Common myeloid progenitor, CD34-positive (primary cell): ENCODE measurements at regions not wholly inside any gene's neighbourhood (a gene's known extent, or its start where the extent isn't known, plus 50 kb on each side); places are given as distances from the start of the nearest gene placed in this dataset.
"Not testable (repeated sequence)": the region's sequence is repeated elsewhere in the genome, so short reads cannot be mapped to it uniquely, and the experiment has no call there.

Experiments
- CTCF ChIA-PET: fragments of 350-600 bp; sonication (Branson Sonifier 250); formaldehyde crosslinking; loops from one replicate; lab custom pipeline; 2021; ENCODE audit warnings: antibody characterized with exemption; lab: Charles Lee
- POLR2A ChIA-PET: fragments of 350-600 bp; sonication (Branson Sonifier 250); formaldehyde crosslinking; loops from one replicate; lab custom pipeline; 2021; ENCODE audit warnings: antibody characterized with exemption; lab: Charles Lee
- DNase-seq, 3 donors: peaks; one replicate each; pipeline versions ENCODE4 v3.0.0 to v3.0.0-alpha.2; 2013
- H3K27ac ChIP-seq, 2 experiments: 1 replicate in 1 of 2; 2 replicates in 1 of 2; pipeline ENCODE4 v1.7.0; 2013; ENCODE audit warnings: inconsistent platforms in 2 of 2, low read length in 2 of 2, mild to moderate bottlenecking in 2 of 2, low read depth in 1 of 2, moderate library complexity in 1 of 2; ENCODE audit not compliant: severe bottlenecking in 2 of 2, insufficient read depth in 1 of 2, poor library complexity in 1 of 2
- H3K27me3 ChIP-seq, 5 experiments: replicated peaks in 2 of 5; 1 replicate in 3 of 5; 2 replicates in 2 of 5; pipeline versions ENCODE4 v1.6.1 to v1.7.0; 2013; ENCODE audit warnings: low read length in 4 of 5, mild to moderate bottlenecking in 2 of 5, moderate library complexity in 2 of 5, inconsistent platforms in 1 of 5; ENCODE audit not compliant: insufficient read depth in 5 of 5, control insufficient read depth in 4 of 5
- H3K36me3 ChIP-seq, 4 experiments: 1 replicate in 2 of 4; 2 replicates in 2 of 4; pipeline versions ENCODE4 v1.6.1 to v1.7.0; 2013; ENCODE audit warnings: low read length in 3 of 4, control low read depth in 1 of 4, mild to moderate bottlenecking in 1 of 4; ENCODE audit not compliant: control insufficient read depth in 4 of 4, insufficient read depth in 4 of 4
- H3K4me1 ChIP-seq, 4 experiments: 1 replicate in 3 of 4; 2 replicates in 1 of 4; pipeline versions ENCODE4 v1.6.1 to v1.7.1; 2013; ENCODE audit warnings: low read length in 3 of 4, mild to moderate bottlenecking in 3 of 4, control low read depth in 1 of 4, inconsistent platforms in 1 of 4, moderate library complexity in 1 of 4; ENCODE audit not compliant: control insufficient read depth in 4 of 4, insufficient read depth in 4 of 4; ENCODE audit errors: control extremely low read depth in 1 of 4
- H3K4me3 ChIP-seq, 7 experiments: 1 replicate in 4 of 7; 2 replicates in 3 of 7; pipeline versions ENCODE4 v1.5.1 to v1.7.0; 2013; ENCODE audit warnings: mild to moderate bottlenecking in 7 of 7, low read length in 6 of 7, moderate library complexity in 6 of 7, inconsistent platforms in 2 of 7, low read depth in 2 of 7, control low read depth in 1 of 7; ENCODE audit not compliant: insufficient read depth in 4 of 7, control insufficient read depth in 1 of 7; ENCODE audit errors: extremely low read depth in 1 of 7
- H3K9me3 ChIP-seq, 5 experiments: 1 replicate in 4 of 5; 2 replicates in 1 of 5; pipeline versions ENCODE4 v1.6.1 to v1.7.1; 2013; ENCODE audit warnings: low read length in 4 of 5, mild to moderate bottlenecking in 2 of 5, inconsistent platforms in 1 of 5, low read depth in 1 of 5, moderate library complexity in 1 of 5; ENCODE audit not compliant: control insufficient read depth in 4 of 5, insufficient read depth in 2 of 5; ENCODE audit errors: control extremely low read depth in 1 of 5
- WGBS: methylation state at CpG from one replicate; pipeline ENCODE4 v1.1.5; 2013; ENCODE audit not compliant: insufficient coverage; 5-methylcytosine and 5-hydroxymethylcytosine counted together

GRCh38 chr16:87150681-87151280, 166.4 kb downstream of the C16orf95 start:
- no peak overlapping the region for H3K4me3 ChIP-seq
- H3K9me3 ChIP-seq = peaks cover 0 to 9% (median 2%) of the 10 kb centered on the region in 5 experiments
- peaks cover 0 to 3% (median 0%) of the 10 kb centered on the region in 5 experiments for H3K27me3 ChIP-seq
- CTCF ChIA-PET = no interaction called here
- POLR2A ChIA-PET = no interaction called here
- H3K36me3 ChIP-seq = no peaks in the 10 kb centered on the region
- WGBS = 100% methylated on average over 1 of the region's 4 CpGs
- DNase-seq = no peak
- no peak overlapping the region for H3K27ac ChIP-seq
- H3K4me1 ChIP-seq = no peaks in the 10 kb centered on the region

DNA sequence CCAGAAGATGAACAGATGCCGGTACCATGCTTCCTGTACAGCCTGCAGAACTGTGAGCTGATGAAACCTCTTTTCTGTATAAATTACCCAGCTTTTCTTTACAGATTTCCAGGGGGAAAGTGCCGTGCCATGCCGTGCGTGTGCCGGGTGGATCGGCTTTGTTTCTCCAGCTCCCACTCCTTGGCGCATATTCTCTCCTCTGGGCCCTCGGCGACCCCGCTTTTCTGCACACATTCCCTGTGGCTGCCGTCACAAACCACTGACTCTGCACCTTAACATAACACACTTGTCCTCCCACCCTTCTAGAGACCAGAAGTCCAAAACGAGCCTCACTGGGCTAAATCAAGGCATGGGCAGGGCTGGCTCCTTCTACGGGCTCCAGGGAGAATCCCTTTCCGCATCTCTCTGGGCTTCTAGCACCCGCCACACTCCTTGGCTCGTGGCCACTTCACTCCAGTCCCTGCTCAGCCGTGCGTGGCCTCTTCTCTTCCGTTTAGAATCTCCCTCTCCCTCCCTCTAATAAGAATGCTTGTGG, 164.9 kb downstream of the C16orf95 start:
- ChIA-PET POLR2A (no interaction called here), CTCF (no interaction called here)
- H3K9me3 ChIP-seq = peaks cover 0 to 8% (median 2%) of the 10 kb centered on the region in 5 experiments
- no peak overlapping the region for H3K4me3 ChIP-seq
- DNase-seq = no peak
- H3K4me1 ChIP-seq = no peaks in the 10 kb centered on the region
- peaks cover 0 to 3% (median 0%) of the 10 kb centered on the region in 5 experiments for H3K27me3 ChIP-seq
- no peak overlapping the region for H3K27ac ChIP-seq
- no peaks in the 10 kb centered on the region for H3K36me3 ChIP-seq
- WGBS = 95% methylated on average over 13 of the region's 19 CpGs

GRCh38 chr16:87153326-87153725, 163.9 kb downstream of the C16orf95 start:
- WGBS = 92% methylated on average over 8 of the region's 8 CpGs
- CTCF ChIA-PET = no interaction called here

GRCh38 chr16:87155315-87155714, 161.9 kb downstream of the C16orf95 start:
- H3K4me3 ChIP-seq, POLR2A ChIA-PET, H3K4me1 ChIP-seq, H3K36me3 ChIP-seq, H3K27me3 ChIP-seq, H3K27ac ChIP-seq, DNase-seq, H3K9me3 ChIP-seq: not testable (repeated sequence)
- CTCF ChIA-PET = interaction anchor here (1.1 kb wide), 1 partner anchor 9 kb away, joined by 3 read pairs; no protein-coding TSS in a partner anchor
- 100% methylated on average over 2 of the region's 4 CpGs for WGBS

More at GRCh38 chr16:87153326-87153725, 163.9 kb downstream of the C16orf95 start:
- no peak overlapping the region for H3K4me3 ChIP-seq
- no peaks in the 10 kb centered on the region for H3K36me3 ChIP-seq
- H3K4me1 ChIP-seq = no peaks in the 10 kb centered on the region
- peaks cover 0 to 8% (median 2%) of the 10 kb centered on the region in 5 experiments for H3K9me3 ChIP-seq
- no peak for DNase-seq
- POLR2A ChIA-PET = no interaction called here
- H3K27me3 ChIP-seq = peaks cover 0 to 3% (median 0%) of the 10 kb centered on the region in 5 experiments
- H3K27ac ChIP-seq = no peak overlapping the region

- Histone ChIP-seq H3K36me3 (no peaks in the 10 kb centered on the region), H3K4me1 (peaks cover 0 to 6% (median 3%) of the 10 kb centered on the region in 4 experiments), H3K27me3 (peaks cover 0 to 6% (median 0%) of the 10 kb centered on the region in 5 experiments), H3K9me3 (no peaks in the 10 kb centered on the region), H3K27ac (no peak overlapping the region), H3K4me3 (no peak overlapping the region)
- ChIA-PET POLR2A (no interaction called here), CTCF (no interaction called here)
- DNase-seq = no peak
- WGBS = no CpG with 5 or more reads among the region's 3 CpGs
Observed at GRCh38 chr16:87156195-87156594, 161.0 kb downstream of the C16orf95 start.

DNA sequence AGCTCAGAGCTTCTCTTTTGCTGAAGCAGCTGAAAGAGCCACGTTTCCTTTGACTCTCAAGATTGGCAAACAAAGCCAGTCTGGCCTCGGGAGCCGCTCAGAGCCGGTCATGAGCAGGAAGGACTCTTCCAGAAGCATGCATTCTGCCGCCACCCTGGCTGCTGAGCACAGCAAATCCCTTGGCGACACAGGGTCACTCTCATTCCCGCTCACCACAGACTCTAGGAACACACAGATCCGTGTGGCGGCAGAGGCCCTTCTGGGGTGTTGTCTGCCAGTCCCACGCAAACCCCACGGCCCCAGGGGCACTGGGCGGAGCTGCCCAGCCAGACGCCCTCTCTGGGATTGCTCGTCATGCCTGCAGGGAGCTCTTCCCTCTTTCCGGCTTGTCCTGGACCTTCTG, 157.0 kb downstream of the C16orf95 start:
- H3K36me3 ChIP-seq = no peaks in the 10 kb centered on the region
- no peak for DNase-seq
- ChIA-PET CTCF (interaction anchor here (1.9 kb wide), 1 partner anchor 81 kb away, joined by 5 read pairs; no protein-coding TSS in a partner anchor), POLR2A (no interaction called here)
- peaks cover 0 to 8% (median 4%) of the 10 kb centered on the region in 4 experiments for H3K4me1 ChIP-seq
- no peak overlapping the region for H3K27ac ChIP-seq
- H3K27me3 ChIP-seq = peaks cover 0 to 6% (median 0%) of the 10 kb centered on the region in 5 experiments
- no peak overlapping the region for H3K4me3 ChIP-seq
- H3K9me3 ChIP-seq = no peaks in the 10 kb centered on the region
- 88% methylated on average over 14 of the region's 15 CpGs for WGBS

DNA sequence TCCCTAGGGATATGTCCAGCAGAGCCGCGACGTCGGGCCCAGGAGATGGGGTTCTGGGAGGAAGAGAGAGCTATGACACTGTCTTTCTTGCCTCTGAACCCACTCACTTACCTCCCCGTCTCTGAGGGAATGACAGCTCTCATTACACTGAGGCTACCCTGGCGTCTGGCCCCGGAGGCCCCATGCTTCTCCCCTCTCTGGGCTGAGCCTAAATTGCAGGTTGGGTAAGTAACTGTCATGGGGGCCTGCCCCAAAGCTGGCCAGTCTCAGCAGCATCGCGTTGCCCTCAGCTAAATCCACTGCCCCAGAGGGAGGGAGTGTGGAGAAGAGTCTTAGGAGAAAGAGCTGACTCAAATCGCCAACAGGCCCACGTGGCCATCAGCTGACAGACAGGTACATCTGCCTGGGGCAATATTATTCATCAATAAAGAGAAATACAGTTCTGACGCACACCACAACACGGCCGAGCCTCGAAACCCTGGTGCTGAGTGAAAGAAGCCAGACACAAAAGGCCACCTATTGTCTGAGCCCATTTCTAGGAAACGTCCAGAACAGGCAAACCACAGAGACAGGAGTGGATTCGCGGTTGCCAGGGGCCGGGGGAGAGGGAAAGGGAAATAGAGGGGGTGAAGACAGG, 156.4 kb downstream of the C16orf95 start:
- 60% methylated on average over 16 of the region's 19 CpGs for WGBS
- peak in 1 of 3 donors; percentile 10 for DNase-seq
- Histone ChIP-seq H3K27ac (no peak overlapping the region), H3K27me3 (peaks cover 0 to 6% (median 0%) of the 10 kb centered on the region in 5 experiments), H3K36me3 (no peaks in the 10 kb centered on the region), H3K4me1 (peaks cover 0 to 8% (median 4%) of the 10 kb centered on the region in 4 experiments), H3K9me3 (no peaks in the 10 kb centered on the region), H3K4me3 (no peak overlapping the region)
- ChIA-PET POLR2A (interaction anchor here (0.6 kb wide), 1 partner anchor 45 kb away, joined by 3 read pairs; no protein-coding TSS in a partner anchor), CTCF (interaction anchor here (1.9 kb wide), 1 partner anchor 82 kb away, joined by 5 read pairs; no protein-coding TSS in a partner anchor)
